UCSD-AML1 (cell line): ENCODE measurements at regions not wholly inside any gene's neighbourhood (a gene's known extent, or its start where the extent isn't known, plus 50 kb on each side); places are given as distances from the start of the nearest gene placed in this dataset.
"Not testable (repeated sequence)": the region's sequence is repeated elsewhere in the genome, so short reads cannot be mapped to it uniquely, and the experiment has no call there.

Experiments used
- DNase-seq: peaks from one replicate; lab custom pipeline; 2025; ENCODE audit not compliant: unreplicated experiment; lab: John Stamatoyannopoulos, UW

DNA sequence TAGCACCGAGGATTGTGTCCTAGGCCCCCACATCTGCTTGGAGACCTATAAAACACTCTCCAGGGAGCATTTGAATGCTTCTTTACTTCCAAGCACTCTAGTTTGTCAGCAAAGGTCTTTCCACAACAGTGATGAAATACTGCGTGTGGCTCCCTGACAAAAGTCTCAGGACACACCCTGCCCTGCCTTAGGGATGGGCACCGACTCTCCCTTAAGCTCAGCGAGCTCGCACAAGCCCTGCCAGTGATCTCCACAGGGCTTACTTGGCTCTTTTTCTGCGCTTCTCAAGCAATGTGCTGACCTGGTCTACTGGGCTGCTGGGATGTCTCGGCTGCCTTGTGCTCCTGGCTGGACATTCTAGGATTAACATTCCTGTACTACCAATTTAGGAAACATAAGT lies 84.3 kb upstream of the MPP7 start:
- no peak for DNase-seq

DNA sequence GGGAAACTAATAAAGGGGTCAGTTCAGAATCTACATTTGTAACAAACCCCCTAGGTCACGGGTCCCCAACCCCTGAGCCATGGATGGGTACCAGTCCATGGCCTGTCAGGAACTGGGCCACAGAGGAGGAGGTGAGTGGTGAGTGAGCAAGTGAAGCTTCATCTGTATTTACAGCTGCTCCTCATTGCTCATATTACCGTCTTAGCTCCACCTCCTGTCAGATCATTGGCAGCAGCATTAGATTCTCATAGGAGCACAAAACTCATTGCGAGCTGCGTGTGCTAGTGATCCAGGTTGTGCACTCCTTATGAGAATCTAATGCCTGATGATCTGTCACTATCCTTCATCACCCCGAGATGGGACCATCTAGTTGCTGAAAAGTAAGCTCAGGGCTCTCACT lies 88.4 kb upstream of the MPP7 start:
- no peak for DNase-seq

DNA sequence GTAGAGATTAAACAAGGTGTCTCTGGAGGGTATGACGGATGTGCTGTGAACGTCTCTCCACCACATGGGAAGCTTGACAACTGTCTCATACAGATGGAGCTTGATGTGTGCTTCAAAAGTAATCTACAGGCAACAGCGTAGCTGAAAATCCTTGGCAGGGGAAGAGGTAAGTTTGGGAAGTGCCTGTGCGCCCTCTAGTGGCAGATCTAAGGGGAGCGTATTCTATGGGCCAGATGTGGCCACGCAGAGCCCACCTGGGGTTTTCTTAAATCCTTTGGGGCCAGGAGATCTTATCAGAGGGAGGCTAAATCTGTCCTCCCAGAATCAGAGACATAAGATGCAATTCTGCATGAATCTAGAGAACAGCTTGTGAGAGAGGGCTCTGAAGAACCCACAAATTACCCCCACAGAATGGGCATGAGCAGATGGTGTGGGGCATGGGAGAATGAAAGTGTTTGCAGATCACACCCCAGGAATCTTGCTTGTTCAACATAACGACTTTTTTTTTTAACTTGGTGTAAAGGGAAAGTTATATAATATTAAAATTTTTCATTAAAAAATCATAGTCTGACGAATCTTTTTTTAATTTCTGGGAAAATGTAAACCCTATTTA lies 91.2 kb upstream of the MPP7 start:
- DNase-seq, result peak; percentile 33

DNA sequence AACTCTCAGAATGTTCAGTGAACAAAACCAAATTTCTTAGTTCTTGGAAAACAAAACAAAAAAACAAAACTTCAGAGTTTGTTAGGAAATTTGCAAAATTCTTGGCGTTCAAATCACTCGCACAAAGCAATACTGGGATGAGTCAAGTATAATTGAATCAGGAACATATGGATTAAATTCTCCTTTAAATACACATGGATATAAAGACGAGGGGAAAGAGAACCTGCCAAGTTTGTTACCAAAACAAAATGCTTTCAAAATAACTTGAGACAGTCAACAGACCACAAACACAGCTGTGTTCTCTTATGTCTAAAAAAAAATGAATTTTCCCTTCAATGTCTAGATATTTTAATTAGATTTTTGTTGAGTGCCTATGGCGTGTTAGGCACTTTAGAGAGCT lies 93.5 kb upstream of the MPP7 start:
- DNase-seq, result no peak

DNA sequence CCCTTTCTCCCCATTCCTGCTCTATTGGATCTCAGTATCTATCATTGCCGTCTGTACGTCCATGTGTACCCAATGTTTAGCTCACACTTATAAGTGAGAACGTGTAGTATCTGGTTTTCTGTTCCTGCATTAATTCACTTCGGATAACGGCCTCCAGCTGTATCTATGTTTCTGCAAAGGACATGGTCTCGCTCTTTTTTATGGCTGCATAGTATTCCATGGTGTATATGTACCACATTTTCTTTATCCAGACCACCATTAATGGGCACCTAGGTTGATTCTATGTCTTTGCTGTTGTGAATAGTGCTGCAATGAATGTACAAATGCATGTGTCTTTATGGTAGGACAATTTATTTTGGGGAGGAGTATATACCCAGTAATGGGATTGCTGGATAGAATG lies 94.4 kb upstream of the MPP7 start:
- no peak for DNase-seq

DNA sequence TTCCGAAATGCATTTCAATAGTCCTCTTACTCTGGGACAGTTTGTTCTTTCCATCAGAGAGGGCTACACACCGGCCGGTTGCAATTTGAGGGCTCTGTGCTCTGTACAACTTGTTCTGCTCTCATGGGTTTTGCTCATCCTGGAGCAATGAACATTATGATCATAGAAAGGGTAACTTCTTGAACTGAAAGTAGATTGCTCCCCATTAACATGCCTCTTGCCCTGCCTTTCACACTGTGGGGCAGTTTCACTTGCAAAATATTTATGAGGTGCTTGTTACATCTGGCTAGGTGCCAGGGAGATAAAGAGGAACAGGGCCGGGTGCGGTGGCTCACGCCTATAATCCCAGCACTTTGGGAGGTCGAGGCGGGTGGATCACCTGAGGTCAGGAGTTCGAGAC lies 97.3 kb upstream of the MPP7 start:
- no peak for DNase-seq

DNA sequence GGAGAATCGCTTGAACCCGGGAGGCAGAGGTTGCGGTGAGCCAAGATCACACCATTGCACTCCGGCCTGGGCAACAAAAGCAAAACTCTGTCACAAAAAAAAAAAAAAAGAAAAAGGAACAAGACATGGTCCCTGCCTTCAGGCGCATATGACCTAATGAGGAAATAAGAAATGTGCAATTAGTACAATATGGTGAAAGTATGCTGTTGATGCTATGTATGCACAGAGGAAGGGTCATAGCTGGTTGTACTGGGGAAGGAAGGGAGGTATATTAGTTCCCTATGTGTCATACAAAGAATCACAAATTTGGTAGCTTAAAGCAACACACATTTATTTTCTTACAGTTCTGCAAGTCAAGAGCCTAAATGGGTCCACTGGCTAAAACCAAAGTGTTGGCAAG lies 97.8 kb upstream of the MPP7 start:
- DNase-seq, result no peak

DNA sequence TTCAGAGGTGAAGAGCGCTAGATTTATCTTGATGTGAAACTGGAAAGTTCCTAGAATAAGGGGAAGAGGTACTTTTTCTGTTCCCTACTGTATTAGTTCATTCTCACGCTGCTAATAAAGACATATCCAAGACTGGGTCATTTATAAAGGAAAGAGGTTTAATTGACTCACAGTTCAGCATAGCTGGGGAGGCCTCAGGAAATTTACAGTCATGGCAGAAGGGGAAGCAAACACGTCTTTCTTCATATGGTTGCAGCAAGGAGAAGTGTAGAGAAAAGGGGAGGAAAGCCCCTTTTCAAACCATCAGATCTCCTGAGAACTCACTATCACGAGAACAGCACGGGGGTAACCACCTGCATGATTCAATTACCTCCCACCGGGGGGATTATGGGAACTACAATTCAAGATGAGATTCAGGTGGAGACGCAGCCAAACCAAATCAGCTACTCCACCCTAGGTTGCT lies 99.8 kb upstream of the MPP7 start:
- not testable (repeated sequence) for DNase-seq

DNA sequence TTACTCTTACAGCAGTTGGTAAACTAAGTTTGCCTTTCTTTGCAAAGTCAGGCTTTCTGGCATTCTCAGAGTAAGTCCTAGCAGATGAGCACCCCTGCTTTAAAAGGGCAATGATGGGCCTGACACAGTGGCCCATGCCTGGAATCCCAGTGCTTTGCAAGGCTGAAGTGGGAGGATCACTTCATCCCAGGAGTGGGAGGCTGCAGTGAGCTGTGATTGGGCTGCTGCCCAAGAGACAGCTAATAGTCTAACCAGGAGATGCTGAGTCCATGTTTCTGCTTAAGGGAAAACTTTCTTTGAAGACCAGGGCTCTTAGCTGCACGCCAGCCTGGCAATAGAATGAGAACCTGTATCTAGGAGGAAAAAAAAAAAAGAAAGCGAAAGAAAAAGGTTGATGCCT lies 100.2 kb upstream of the MPP7 start:
- DNase-seq, result no peak

DNA sequence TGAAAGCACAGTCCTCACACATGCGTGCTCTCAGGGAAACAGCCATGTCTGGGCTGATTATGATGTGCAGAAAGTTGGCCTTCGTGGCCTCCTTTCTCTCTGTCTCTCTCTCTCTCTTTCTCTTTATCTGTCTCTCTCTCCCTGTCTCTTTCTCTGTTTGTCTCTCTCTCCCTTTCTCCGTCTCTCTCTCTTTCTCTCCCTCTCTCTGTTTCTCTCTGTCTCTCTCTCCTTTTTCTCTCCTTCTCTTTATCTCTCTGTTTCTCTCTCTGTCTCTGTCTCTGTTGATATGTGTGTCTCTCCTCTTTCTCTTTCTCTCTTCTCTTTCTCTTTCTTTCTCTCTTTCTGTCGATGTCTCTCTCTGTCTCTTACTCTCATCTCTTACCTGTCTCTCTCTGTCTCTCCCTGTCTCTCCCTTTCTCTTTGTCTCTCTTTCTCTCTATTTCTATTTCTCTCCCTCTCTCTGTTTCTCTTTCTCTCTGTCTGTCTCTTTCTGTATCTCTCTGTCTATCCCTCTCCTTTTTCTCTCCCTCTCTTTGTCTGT lies 105.4 kb upstream of the MPP7 start:
- no peak for DNase-seq

DNA sequence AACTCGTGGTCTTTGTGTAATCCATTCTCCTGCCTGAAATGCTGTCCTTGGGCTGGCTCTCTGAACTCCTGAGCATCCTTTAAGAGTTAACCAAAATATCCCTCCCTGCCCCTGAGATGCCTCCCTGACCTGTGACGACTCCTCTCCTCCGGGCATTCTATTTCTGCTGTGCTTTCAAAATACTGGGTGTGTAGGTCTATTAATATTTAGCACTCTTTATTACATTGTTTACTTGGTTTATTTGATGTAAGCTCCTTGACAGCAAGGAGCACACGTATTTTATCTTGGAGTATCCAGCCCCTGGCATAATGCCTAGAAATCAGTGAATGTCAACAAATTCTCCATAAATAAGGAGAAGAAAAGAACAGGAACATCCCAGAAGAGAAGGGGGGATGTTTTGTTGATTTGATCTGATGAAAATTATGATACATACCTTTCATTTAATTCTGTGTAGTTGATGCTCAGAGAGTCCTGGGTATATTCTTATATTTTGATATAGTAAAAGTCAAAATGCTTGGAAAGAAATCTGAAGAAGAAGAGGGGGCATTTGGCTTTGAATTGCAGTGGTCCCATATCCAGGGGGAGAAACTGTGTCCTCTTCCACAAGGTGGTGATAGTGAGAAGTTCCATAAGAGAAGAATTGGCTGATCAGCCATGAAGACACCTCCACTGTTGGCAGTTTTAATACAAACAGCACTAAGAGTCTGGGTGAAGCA lies 107.7 kb upstream of the MPP7 start:
- no peak for DNase-seq

DNA sequence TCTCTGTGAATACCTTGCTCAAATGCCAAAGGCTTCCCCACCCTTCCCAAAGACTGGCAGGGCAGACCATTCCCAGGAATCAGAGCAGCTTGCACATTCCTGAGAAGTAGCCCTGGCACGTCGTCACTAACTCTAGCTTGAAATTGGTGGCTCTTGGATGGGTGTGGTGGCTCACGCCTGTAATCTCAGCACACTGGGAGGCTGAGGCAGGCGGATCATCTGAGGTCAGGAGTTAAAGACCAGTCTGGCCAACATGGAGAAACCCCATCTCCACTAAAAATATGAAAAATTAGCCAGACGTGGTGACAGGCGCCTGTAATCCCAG lies 108.2 kb upstream of the MPP7 start:
- no peak for DNase-seq

DNA sequence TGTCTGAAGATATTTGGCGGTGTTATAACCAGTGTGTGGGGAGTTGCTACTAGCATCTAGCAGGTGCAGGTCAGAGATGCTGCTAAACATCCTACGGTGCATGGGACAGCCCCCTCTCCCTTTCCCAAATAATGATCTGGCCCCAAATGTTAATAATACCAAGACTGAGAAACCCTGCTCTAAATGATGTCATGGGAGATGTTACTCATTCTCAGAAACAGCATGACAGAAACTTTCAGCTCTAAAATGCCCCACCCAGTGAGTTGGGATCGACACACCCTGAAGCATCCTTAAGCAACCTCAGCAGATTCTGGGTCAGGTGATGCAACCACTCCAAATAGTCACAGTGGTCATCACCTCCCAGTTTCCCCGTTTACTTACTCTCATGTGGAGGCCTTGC lies 108.8 kb upstream of the MPP7 start:
- no peak for DNase-seq

DNA sequence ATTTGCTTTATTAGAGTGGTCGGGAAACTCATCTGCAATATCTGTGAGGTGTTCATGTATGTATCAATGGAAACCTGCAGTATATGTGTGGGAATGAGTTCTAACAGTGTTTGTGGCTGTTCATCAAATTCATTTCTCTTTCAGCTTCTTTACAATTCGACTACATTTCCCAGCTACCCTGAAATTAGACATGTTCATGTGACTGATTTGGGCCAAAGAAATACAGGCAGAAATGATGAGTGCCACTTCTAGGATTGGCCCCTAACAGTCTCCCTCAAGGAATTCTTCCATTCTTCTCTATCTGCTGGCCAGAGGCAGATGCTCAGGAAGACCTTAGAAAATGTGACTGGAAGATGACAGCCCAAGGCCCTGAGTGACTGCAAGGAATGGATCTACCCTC lies 114.8 kb upstream of the WAC start:
- DNase-seq, result no peak

DNA sequence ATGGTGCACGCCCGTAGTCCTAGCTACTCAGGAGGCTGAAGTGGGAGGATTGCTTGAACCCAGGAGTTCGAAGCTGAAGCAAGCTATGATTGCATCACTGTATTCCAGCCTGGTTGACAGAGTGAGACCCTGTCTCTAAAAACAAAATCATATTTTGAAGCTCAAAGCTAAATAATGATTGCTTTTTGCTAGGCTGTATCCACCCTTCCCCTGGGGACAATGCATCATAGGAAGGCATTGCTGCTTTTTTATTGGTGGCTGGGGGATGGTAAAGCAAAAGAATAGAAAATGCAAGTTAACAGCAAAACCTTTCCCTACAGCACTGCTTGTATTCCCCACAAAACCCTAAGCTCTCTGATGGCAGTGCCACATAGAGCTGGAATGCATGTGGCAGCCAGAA lies 107.5 kb upstream of the WAC start:
- no peak for DNase-seq

DNA sequence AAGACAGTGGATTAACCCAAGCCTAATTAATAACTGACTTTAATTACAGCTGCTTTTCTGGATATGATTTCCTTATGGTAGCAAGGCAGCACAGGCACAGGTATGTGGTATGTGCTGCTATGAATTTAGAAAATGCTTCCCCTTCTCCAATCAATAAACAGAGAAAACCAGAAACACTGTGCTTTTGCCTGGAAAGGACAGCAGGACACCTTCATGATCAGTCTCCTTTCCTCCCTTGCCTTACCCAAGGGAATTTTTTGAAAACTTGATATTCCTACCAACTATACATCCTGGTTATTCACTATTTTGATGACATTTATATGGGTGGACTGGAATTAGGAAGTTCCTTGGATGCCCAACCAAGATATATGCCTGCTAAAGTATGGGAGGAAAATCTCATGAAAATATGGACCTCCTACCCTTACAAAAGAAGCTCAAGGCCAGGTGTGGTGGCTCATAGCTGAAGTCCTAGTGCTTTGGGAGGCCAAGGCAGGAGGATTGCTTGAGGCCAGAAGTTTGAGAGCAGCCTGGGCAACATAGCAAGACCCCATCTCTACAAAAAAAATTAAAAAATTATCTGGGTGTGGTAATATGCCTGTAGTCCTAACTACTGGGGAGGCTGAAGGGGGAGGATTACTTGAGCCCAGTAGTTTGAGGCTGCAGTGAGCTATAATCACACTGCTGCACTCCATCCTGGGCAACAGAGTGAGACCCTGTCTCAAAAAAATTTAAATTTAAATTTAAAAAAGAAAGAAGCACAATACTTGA lies 106.3 kb upstream of the WAC start:
- no peak for DNase-seq

DNA sequence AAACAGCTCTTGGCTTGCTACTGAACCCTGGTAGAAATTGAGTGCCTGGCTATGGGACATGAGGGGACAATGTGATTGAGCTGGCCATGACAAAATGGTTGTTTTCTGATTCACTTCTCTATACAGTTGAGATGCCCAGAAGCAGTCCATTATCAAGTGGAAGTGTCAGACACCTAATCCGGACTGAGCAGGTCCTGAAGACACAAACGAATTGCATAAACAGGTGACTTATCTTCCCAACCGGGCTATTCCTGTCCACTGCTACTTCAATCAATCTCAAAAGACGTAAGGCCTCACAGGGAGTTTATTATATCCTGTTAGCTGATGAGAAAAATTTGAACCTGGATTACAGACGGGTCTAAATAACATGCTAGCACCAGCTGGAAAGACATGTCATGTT lies 105.5 kb upstream of the WAC start:
- no peak for DNase-seq

DNA sequence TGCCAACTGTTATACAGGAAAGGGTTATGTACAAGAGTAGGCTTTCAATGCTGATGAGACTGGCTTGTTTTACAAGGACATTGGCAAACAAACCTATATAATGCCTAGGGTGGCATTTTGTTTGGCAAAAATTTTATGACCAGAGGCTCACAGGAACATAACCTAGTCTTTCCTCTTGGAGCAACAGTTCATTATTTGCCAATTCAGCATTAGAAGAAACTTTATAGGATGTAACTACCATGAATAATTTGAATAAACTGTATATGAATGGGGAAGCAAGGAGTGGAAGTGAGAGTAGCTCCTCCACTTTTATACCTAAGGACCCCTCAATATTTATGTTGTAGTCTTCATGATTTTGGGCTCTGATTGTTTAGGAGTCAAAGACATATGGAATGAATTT lies 103.9 kb upstream of the WAC start:
- DNase-seq, result no peak

DNA sequence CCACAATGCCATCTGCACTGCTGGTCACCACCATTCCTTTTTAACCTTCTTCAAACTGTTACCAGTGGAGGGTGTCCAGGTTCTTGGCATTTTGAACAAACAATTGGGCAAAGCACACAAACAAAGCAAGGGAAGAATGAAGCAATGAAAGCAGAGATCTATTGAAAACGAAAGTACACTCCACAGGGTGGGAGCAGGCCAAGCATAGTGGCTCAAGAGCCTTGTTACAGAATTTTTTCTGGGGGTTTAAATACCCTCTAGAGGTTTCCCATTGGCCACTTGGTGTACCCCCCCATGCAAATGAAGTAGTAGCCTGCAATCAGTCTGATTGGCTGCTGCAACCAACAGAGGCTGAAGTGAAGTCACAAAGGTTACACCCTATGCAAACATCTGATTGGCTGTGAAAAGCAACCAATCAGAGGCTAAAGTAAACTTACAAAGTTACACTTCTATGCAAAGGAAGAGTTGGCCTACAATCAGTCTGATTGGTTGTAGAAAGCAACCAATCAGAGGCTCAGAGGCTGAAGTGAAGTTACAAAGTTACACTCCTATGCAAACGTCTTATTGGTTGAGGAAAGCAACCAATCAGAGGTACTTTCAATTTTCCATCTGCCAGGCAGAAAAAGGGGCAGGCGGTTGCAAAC lies 103.2 kb upstream of the WAC start:
- no peak for DNase-seq

DNA sequence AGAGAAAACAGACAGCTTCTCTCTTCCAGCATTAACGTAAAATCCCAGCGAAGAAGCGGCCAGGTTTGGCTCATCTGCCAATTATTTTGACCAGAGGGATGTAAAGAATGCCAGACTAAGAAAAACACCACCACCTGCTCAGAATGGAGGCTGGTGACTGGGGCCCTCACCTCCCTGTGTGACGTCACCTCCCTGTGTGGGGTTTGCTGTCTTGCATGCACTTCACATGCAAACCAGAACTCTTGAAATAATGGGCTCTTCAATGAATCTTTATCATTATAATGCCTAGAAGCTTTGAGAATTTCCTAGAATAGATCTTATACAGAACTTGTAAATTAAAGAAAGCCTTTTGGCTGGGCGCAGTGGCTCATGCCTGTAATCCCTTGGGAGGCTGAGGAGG lies 101.8 kb upstream of the WAC start:
- DNase-seq, result no peak

DNA sequence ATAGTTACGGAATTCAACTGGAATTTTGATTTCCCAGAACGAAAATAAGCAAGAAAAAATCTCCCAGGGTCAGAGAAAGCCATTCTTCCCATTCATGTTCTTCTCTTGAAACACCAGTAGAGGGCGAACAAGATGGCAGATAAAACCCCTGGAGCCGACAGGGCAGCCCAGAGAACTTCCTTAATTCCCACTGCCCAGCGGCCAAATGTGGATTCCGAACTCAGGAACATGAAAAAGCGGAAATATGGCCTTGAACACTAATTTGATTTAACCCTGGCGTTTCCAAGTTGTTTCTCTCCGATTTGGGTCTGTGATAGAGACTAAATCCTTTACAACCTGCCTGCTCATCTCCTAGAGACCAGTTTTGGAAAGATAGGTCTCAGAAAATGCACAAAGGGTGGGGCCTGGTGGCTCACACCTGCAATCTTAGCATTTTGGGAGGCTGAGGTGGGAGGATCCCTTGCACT lies 100.7 kb upstream of the WAC start:
- peak; percentile 45 for DNase-seq

DNA sequence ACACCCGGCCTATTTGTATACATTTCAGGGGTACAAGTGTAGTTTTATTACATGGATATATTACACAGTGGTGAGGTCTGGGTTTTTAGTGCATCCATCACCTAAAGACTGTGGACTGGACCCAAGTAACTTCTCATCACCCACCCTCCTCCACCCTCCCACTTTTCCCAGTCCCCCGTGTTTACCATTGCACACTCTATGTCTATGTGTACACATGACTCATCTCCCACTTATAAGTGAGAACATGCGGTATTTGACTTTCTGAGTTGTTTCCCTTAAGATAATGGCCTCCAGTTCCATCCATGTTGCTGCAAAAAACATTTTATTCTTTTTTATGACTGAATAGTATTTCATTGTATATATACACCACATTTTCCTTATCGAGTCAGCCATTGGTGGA lies 98.9 kb upstream of the WAC start:
- no peak for DNase-seq
